ENCODE measurements at regions not wholly inside any gene's neighbourhood (a gene's known extent, or its start where the extent isn't known, plus 50 kb on each side); places are given as distances from the start of the nearest gene placed in this dataset.

DNA sequence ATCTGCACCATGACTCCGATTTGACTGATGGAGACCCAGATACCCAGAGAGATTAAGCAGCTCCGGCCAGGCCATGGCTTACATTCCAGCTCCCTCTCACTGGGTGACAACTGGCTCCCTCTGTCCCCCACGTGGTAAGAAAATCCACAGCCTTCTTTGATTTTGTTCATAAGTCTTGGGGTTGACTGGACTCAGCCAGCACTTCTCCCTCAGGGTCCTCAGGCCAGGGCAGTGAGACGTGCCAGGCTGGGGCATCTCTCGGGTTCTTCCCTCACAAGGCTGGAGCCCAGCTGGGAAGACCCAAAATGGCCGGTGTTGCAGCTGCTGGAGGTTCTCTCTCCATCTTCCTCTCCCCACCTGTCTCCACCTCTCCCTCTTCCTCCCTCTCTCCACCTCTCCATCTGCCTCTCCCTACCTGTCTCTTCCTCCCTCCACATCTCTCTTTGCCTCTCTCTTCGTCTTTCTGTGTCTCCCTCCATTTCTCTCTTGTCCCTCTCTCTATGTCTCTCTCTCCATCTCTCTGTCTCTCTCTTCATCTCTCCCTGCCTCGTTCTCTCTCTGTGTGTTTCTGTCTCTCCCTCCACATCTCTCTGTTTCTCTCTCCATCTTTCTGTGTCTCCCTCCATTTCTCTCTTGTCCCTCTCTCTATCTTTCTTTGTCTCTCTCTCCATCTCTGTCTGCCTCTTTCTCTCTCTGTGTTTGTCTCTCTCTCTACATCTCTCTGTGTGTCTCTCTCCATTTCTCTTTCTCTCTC, 105.3 kb downstream of the FOXL1 start:
- no peak for DNase-seq (ENCODE audit: low read depth)

DNA sequence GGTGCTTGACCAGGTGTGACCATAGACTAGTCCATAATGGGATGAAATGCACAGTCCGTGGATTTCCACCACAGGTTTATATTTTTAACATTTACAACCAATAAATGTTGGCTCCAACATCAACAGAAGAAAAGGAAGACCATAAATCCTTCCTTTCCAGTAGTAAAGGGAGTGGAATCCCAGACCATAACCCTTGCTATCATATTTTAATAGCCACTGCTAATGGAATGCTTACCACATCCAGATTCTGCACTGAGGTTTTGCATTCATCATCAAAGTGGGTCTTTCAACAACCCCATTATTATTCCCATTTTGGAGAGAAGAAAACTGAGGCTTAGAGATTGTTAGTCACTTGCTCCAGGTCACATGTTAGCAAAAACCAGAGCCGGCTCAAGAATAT, 106.7 kb downstream of the FOXL1 start:
- DNase-seq (ENCODE audit: low read depth), result no peak

DNA sequence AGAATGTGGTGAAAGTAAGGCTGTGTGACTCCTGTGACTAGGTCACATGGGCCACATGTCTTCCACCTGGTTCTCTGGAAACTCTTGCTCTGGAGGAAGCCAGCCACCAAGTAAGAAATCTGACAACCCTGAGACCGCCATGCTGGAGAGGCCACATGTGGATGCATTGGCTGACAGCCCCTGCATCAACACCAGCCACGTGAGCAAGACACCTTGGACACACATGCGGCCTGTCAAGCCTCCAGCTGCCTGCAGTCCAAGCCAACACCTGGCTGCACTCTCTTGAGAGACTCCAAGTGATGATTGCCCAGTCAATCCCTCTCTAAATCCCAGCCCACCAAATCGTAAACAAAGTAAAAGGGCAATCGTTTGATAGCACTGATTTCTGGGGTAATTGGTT, 112.6 kb downstream of the FOXL1 start:
- no peak for DNase-seq (ENCODE audit: low read depth)

DNA sequence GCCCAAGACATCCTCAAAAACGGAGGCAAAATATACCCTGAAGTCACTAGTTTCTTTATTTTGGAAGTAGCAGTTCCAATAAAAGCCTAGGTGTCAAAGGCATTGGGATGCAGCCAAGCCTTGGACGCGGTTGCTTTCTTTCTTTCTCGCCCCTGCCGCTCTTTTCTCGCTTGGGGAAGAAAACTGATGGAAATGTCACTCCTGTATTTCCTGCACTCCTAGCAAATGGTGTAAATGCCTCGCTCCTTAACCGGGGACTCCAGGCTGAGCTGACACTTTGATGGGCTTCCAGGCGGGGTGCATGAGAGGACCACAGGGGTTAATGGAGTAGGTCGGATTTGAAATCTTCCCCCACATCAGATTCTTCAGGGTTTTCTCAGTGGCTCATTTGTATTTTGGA, 114.1 kb downstream of the FOXL1 start:
- no peak for DNase-seq (ENCODE audit: low read depth)

DNA sequence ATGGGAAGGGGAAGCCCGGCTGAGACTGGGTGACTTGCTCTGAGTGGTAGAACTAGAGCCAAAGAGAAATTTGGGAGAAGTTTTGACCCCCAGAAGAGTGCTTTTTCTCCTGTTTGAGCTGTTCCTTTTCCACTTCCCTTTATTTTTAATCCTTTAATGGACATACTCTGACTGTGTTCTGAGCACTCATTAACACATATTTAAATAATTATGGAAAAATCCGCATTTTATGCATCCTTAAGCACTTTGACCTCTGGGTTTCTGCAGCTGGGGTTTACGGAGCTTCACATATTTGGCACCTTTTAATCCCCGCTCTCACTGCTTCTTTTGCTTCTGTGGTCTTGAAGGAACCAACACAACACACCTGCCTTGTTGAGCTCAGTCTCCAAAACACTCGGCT, 114.7 kb downstream of the FOXL1 start:
- no peak for DNase-seq (ENCODE audit: low read depth)

DNA sequence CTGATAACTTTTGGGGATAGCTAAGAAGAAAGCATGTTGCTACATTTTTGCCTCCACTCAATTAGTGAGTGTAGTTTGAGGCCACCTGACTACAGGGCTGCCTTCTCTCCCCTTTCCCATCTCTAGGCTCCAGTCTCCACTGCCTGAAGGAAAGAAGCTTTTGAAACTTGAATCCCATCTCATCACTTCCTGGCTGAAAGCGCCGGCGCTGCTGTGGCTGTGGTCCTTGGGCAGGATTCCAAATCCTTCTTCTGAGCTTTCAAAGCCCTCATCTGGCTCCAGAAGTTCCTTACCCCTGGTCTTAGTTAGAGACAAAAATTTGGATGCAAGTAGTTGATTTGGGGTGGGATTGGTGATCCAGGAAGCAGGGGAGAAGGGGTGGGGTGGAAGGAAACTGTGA, 119.4 kb downstream of the FOXL1 start:
- DNase-seq (ENCODE audit: low read depth), result no peak

DNA sequence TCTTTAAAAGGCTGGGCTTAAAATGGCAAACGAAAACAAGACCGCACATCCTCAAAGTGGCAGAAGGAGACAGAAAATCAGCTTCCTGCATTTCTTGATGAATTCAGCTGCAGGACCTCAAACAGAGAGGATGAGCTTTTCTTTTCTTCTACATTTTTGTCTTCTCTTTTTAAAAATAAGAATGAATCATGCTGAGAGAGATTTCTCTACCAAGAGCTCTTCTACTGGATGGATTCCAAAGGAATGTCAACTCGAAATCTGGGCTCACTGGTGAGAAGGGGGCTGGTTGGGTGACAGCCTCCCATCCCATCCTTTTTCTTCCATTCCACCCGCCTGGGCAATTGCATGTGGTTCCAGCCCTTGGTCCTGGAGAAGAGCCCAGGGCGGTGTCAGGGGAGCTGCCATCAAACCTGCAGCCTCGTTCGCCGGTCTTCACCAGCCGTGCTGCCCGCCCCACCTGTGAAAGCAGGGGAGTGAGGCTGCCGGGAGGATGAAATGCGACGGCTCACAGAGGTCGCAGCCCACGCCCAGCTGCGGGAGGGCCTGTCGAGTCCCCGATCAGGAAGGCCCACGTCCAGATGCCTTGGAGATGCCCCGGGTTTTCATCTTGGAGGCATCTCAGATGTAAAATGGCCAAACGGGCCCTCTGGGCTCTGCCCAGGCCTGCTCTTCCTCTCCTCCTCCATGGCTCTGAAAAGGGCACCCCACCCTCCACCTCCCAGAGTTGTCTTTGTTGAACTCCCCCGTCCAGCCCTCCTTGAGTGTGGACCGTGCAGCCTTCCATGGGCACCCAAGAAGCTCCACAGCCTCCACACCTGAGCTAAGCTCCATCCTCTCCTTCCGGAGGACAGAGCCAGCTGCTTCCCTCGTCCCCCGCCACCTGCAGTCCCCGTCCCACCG, 121.9 kb downstream of the FOXL1 start:
- no peak for DNase-seq (ENCODE audit: low read depth)

DNA sequence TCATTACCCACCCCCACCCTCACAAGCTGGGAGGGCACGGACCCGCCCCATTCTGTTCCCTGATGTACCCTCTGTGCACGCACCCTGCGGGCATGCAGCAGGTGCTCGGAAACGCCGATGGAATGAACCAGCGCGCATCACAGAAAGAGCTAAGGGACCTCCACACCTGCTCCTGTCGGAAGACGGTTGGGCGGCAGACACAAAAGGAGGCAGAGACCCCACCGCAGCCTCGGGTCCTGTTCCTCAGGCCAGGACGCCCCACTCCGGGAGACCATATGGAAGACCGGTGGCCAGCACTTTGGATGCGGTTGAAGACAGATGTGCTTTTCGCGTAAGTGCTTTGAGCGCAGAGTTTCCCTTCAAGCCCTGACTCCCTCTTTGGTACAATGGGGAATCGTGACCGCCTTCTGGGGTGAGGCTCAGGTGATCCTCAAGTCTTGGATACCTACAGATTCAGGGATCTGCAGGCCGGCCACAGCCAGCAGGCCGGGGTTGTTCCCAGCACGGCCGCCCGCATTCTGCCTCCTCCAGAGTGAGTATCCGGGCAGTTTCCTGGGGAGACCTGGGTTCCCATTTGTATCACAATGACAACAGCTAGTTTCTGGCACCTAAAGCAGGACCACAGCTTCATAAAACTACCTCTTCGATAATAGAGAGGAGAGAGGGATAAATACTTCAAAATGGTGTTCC, 123.1 kb downstream of the FOXL1 start:
- no peak for DNase-seq (ENCODE audit: low read depth)

DNA sequence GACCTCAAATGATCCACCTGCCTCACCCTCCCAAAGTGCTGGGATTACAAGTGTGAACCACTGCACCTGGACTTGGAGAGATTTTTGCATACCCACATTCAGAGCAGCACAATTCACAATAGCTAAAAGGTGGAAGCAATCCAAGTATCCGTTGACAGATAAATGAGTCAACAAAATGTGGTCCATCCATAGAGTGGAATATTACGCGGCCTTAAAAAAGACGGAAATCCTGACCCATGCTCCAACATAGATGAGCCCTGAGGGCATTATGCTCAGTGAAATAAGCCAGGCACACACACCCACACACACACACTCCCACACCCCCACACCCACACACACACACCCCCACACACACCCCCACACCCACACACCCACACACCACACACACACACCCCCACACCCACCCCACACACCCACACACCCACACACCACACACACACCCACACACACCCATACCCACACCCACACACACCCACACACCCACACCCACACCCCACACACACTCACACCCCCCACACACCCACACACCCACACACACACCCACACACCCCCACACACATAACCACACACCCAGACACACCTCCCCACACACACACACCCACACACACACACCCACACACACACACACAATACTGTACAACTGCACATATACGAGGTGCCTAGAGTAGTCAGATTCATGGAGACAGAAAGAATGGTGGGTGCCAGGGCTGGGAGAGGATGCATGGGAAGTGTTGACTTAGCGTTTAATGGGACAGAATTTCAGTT, 124.7 kb downstream of the FOXL1 start:
- DNase-seq (ENCODE audit: low read depth), result no peak

DNA sequence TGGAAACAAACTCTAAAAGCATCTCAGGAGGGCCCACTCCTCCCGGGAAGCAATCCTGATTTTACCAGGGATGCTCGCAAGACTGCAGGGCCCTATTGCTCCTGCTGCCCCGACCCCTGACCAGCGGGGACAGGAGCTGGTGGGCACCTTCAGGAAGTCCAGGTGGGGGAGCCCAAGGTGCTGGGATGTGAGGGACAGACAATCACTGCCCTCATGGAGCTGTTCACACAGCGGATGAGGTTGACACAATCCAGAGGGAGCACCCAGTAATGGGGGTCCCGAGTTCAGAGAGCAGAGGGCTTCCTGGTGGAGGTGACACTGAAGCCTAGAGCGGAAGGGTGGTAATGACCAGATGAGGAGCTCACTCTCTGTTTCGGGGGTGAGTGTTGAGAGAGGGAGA, 126.2 kb downstream of the FOXL1 start:
- DNase-seq (ENCODE audit: low read depth), result no peak

DNA sequence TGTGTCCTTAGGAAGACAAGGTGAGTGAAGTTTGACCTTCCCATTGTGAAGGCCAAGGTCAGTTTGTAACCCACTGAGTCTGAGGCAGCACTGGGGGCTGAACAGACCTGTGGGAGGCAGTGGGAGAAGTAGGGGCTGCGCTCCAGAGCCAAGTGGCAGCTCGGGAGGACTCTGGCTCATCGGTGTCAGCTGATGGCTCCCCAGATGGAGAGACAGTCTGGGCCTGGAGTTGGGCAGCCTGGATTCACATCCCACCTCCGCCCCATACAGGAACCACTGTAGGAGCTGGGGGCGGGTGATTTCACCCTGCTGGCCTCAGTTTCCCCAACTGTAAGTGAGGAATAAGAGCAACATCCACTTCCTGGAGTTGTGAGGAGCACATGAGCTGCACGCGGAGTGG, 128.4 kb downstream of the FOXL1 start:
- no peak for DNase-seq (ENCODE audit: low read depth)

DNA sequence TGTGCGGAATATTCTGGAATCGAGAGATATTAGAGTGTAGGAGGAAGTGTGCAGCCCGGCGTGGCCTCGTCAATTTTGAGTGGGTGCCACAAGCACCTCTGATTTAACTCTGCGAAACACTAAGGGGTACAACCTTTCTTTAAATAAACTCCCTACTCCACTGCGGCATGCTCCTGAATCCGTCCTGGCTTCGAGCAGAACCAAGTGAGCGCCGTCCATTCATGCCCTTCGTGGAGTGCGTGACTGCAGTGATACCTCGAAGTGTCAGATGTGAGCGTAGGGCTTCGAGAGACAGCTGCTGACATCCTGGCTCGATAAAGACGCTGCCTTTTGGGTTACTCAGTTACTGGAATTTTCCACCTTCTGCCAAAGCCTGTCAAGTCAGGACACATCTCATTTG, 128.8 kb downstream of the FOXL1 start:
- no peak for DNase-seq (ENCODE audit: low read depth)

DNA sequence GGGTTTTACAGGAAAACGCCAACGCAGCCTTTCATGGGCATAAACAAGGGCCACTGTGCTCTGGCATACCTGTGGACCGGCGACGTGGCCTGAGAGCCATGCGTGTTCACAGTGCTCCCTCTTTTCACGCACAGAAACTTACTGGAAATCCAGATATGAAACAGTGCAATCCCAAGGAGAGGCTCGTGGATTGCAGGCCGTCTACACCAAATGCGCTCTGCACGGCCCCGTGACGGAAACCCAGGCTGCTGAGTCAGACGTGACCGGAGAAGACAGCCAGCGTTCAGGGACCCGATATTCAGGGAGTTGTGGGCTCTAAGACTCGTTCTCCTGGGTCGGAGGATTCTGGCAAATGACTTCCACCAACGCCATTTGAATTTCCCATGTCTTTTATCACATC, 129.2 kb downstream of the FOXL1 start:
- DNase-seq (ENCODE audit: low read depth), result no peak

DNA sequence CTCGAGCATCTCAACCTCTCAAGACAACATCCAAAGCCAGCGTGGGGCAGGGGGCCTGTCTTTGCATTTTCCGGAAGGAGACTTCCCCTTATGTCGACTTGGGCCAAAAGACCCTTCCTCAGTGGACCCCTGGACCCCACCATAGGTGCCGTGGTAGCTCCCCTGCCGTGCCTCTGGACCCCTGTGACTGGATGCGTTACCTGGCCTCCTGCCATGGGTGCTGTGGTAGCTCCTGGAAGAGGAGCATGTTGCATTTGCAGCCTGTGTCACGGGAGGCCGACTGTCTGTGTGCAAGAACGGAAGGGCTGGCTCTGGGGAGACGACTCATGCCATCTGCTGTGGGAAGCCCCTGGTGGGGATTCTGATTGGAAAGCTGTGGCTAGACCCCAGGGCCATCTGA, 130.1 kb downstream of the FOXL1 start:
- no peak for DNase-seq (ENCODE audit: low read depth)

DNA sequence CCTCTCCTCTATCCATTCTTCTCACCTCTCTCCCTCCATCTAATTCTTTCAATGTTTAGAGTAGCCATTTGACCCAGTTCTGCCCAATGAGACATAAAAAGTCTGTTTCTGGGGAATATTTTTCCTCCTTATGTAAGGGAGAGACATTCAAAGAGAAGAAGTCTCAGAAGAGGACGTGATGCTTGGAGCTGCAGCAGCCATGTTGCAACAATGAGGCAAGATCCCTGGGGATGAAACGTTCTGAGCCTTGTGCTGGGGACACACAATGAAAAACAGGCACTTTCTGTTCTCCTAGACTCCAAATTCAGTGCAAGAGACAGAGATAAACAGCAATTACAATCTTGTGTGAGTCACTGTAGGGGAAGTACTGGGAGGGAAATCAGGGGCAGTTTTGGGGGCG, 130.8 kb downstream of the FOXL1 start:
- no peak for DNase-seq (ENCODE audit: low read depth)

DNA sequence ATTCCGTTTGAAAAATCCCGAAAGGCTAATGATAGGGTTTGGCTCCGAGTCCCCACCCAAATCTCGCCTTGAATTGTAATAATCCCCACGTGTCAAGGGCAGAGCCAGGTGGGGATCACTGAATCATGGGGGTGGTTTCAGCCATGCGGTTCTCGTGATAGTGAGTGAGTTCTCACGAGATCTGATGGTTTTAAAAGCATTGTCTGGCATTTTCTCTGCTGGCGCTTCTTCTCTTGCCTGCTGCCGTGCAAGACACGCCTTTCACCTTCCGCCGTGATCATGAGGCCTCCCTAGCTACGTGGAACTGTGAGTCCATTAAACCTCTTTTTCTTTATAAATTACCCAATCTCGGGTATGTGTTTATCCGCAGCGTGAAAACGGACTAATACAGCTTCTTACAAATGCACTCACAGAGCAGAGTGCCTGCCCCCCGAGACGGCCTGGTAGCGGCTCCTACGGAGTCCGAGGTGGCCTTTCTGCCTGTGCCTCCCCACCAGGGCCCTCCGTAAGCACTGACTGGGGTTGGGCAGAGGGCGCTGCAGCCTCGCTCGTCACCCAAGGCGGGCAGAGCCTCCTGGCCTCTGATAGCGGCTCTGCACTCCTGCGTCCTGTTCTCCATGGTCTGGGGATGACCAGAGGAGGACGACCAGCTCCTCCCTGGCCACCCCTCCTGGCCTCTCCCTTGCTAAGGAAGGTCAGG, 131.7 kb downstream of the FOXL1 start:
- DNase-seq (ENCODE audit: low read depth), result no peak

DNA sequence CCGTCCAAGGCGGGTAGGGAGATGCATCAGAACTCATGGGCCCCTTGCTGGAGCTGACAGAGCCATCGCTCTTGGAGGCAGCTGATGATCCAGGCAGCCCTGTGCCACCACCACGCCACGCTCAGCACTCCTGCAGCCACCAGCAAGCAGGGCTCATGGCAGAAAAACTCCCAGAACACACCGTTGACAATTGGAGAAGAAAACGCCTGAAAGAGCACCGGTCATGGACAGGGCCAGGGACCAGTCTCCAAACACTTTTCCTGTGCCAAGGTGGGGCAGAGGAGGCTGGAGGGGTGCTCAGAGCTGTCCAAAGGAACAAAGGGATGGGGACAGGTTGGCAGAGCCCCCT, 132.2 kb downstream of the FOXL1 start:
- DNase-seq (ENCODE audit: low read depth), result no peak

DNA sequence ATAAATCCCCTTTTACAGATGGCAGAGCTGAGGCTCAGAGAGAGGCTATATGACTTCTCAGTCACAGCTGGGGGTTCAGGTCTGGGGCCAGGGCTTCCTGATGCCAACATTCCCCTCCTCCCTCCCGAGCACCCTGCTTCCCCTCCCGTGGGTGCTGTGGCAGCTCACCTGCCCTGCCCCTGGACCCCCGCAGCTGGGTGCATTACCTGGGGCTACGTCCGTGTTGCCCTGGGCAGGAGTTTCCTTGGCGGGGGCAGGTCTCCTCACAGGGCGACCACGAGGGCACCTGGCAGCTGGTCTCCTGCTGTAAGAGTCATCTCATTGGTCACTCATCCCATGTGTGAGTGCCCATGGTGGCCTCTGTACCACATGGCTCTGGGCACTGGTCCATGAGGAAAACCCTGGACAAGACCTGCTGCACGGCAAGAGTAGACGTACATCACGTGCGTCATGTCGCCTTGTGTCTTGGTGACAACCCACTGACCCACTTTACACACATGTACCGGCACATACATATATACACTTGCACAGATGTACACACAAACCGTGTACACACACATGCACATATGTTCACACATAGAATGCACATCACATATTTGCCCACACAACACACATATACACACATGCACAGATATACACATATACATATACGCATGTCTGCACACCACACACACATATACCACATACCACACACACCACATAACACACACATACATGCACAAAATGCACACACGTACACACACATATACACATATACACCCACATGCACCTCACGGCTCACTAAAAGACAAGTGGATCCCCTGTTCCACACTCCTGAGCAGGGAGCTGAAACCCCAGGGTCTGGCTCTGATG, 134.0 kb downstream of the FOXL1 start:
- DNase-seq (ENCODE audit: low read depth), result no peak

DNA sequence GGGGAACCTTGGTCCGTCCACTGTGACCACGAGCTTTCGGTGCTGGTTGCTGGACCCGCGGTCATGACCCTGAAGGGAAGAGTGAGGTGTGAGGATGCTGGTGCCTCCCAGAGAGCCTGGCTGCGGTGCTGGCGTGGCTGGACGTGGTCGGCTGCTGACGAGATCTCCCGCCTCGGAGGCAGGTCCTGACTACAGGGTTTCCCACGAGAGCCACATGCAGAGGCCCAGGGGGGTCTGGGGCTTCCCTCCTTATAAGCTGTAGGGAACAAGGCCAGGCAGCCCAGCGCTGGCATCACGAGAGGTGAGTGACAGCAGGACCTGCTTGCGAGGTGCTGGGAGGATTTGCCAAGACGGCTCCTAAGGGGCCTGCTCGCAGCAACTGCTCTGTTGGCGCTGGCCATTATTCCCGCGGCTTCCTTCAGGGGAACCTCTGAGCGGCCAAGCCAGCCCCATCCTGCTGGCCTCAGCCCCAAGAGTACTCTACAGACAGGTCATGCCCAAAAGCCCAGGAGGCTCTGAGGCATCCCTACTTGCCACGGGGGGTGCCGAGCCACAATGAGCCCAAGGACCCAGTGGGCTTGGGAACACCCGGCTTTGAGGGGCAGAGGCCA, 134.8 kb downstream of the FOXL1 start:
- no peak for DNase-seq (ENCODE audit: low read depth)

DNA sequence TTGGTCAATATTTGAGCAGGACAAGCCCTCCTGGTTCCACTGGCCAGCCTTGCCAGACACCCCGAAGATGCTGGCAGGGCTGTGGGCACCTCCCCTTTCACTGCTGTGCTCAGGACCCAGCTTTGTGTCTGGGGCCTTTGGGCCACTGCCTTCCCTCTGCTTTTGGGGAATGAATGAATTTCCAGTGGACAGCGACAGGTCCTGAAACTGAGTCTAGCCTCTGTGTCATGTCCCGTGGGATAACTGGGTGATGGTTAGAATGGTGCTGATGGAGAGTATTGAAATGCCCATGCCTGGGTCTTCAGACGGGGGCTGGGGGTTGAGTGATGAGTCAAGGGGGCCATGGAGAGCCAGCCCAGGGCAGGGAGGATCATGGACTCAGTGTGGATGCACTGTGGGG, 135.8 kb downstream of the FOXL1 start:
- DNase-seq (ENCODE audit: low read depth), result no peak

Measured in stimulated activated CD8-positive, alpha-beta memory T cell treated with anti-CD3 and anti-CD28 coated beads, Interleukin-15, amount 100 ng/mL, for 1 hour (primary cell).